ENCODE measurements at regions not wholly inside any gene's neighbourhood (a gene's known extent, or its start where the extent isn't known, plus 50 kb on each side); places are given as distances from the start of the nearest gene placed in this dataset.
"Not testable (repeated sequence)": the region's sequence is repeated elsewhere in the genome, so short reads cannot be mapped to it uniquely, and the experiment has no call there.

DNA sequence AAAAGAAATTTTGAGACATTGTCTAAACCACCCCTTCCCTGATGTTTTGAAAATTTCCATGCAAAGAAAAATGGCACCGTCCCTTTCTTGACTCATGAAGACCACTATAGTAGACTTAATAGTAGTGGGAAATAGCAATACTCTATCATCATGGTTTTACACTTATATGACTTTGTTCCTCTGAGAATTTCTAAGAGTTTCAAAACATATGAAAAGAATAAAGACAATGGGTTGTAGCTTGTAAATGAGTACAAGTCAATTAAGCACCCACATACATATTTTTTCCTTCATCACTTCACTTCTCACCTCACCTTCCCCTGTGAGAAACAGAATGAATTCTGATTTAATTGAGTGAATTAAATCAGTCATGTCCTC, 151.7 kb downstream of the LYPLAL1 start:
- CTCF ChIA-PET: interaction anchor here (1.0 kb wide), 1 partner anchor 32 kb away, joined by 4 read pairs; no protein-coding TSS in a partner anchor
- Histone ChIP-seq H3K36me3 (ENCODE audit: control insufficient read depth, insufficient read depth, low read length) (no peaks in the 10 kb centered on the region), H3K27me3 (ENCODE audit: control insufficient read depth, insufficient read depth, low read length) (peaks cover 7% of the 10 kb centered on the region), H3K4me3 (ENCODE audit: low read depth, low read length) (no peak overlapping the region)
- TF ChIP-seq, protein P1, sequence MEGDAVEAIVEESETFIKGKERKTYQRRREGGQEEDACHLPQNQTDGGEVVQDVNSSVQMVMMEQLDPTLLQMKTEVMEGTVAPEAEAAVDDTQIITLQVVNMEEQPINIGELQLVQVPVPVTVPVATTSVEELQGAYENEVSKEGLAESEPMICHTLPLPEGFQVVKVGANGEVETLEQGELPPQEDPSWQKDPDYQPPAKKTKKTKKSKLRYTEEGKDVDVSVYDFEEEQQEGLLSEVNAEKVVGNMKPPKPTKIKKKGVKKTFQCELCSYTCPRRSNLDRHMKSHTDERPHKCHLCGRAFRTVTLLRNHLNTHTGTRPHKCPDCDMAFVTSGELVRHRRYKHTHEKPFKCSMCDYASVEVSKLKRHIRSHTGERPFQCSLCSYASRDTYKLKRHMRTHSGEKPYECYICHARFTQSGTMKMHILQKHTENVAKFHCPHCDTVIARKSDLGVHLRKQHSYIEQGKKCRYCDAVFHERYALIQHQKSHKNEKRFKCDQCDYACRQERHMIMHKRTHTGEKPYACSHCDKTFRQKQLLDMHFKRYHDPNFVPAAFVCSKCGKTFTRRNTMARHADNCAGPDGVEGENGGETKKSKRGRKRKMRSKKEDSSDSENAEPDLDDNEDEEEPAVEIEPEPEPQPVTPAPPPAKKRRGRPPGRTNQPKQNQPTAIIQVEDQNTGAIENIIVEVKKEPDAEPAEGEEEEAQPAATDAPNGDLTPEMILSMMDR (IDR thresholded peaks at IDR 0.05; ENCODE audit: insufficient read depth, low read depth, low read length): no peak
- no peak for DNase-seq (ENCODE audit: low read depth)
- POLR2A ChIA-PET: no interaction called here

DNA sequence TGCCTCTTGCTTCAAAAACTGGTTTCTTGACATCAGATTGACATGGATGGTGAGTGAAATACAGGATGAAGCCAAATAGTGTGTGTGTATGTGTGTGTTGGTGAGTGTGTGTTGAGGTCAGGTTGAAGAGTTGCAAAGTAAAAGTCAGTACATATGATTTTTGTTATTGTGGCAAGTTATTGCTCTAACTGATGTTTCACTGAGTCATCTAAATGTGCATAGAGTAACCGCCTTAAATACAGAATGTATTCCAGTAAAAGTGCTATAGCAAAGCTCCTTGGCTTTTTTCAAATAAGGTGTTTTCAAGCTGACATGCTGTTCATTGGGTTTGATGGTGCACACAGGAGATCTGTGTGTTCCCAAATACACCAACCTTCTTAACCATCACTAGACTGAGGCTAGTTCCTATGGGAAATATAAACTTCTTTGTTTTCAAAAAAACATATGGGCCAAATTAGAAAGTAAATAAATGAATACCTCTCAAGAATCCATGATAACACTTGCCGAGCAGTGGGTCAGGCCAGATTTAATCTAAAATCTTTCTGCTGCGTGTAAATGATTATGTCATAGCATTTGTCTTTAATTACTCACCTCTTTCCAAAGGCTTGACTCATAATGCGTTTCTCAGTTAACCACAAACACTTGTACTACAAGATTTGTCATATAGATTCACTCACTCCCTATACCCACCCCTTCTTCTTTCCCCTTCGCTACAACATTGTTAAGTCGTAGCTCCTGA, 151.1 kb downstream of the LYPLAL1 start:
- POLR2A ChIA-PET: no interaction called here
- peak; percentile 82 for DNase-seq (ENCODE audit: low read depth)
- no peak overlapping the region for H3K4me3 ChIP-seq (ENCODE audit: low read depth, low read length)
- no peaks in the 10 kb centered on the region for H3K36me3 ChIP-seq (ENCODE audit: control insufficient read depth, insufficient read depth, low read length)
- CTCF ChIA-PET: interaction anchor here (1.0 kb wide), 1 partner anchor 31 kb away, joined by 4 read pairs; no protein-coding TSS in a partner anchor
- TF ChIP-seq, protein P1 (IDR thresholded peaks at IDR 0.05; ENCODE audit: insufficient read depth, low read depth, low read length): no peak
- H3K27me3 ChIP-seq (ENCODE audit: control insufficient read depth, insufficient read depth, low read length): peaks cover 7% of the 10 kb centered on the region

DNA sequence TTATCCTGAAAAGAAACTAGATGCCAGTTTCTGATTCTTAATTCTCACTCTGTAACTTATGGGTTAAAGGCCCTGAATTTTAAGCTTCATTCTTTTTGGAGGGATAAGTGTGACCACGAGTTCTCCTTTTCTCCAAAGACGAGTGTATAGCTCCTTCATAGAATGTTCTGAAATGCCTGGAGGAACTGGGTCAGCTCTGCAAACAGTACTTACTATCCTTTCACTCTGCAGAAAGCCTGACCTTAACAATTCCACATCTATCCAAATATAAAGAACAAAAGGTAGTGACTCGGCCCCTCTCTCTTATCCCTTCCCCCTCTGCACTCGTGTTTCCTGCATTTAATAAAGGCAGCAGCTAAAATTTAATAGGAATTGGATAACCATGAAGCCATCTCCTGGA, 150.5 kb downstream of the LYPLAL1 start:
- TF ChIP-seq, protein P1 (IDR thresholded peaks at IDR 0.05; ENCODE audit: insufficient read depth, low read depth, low read length): no peak
- no peak overlapping the region for H3K4me3 ChIP-seq (ENCODE audit: low read depth, low read length)
- no peaks in the 10 kb centered on the region for H3K36me3 ChIP-seq (ENCODE audit: control insufficient read depth, insufficient read depth, low read length)
- POLR2A ChIA-PET: no interaction called here
- no peak for DNase-seq (ENCODE audit: low read depth)
- H3K27me3 ChIP-seq (ENCODE audit: control insufficient read depth, insufficient read depth, low read length): peaks cover 11% of the 10 kb centered on the region
- CTCF ChIA-PET: no interaction called here

DNA sequence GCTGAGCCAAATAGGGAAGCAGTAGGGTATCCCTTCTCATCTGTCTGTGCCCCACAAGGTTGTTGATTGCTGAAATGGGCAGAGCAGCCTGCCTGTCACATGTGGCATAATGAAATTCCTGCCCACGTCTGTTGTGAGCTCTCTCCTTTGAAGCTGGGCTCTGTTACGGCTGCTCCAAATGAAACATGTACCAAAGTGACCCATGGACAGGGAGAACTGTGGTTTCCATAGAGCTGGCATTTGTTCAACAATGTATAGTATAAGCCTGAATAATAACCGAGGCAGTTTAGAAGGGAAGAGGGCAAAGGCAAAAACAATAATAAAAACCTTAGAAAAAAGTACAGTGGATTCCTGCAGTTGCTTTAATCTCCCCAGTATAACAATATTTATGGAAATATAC, 149.7 kb downstream of the LYPLAL1 start:
- CTCF ChIA-PET: no interaction called here
- Histone ChIP-seq H3K27me3 (ENCODE audit: control insufficient read depth, insufficient read depth, low read length) (peaks cover 13% of the 10 kb centered on the region), H3K36me3 (ENCODE audit: control insufficient read depth, insufficient read depth, low read length) (no peaks in the 10 kb centered on the region), H3K4me3 (ENCODE audit: low read depth, low read length) (no peak overlapping the region)
- TF ChIP-seq, protein P1 (IDR thresholded peaks at IDR 0.05; ENCODE audit: insufficient read depth, low read depth, low read length): no peak
- DNase-seq (ENCODE audit: low read depth): no peak
- POLR2A ChIA-PET: no interaction called here

DNA sequence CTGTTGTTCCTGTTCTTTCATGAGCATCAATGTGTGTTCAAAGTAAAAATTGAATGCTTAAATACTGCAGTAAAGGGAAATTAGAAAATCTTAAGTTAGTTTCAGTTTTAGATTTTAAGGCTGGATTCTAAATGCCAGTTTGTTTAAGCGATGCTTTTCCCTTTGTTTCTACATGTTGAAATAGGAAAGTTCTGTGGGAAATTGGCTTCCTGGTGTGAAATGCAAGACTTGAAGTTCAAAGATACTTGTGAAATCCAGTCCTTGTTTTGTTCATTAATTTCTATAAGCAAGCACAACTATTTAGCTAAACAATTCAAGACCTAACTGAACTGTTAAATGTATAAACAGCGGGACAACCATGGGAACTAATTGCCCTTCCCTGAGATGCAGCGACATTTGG, 149.1 kb downstream of the LYPLAL1 start:
- Histone ChIP-seq H3K36me3 (ENCODE audit: control insufficient read depth, insufficient read depth, low read length) (no peaks in the 10 kb centered on the region), H3K27me3 (ENCODE audit: control insufficient read depth, insufficient read depth, low read length) (peaks cover 15% of the 10 kb centered on the region), H3K4me3 (ENCODE audit: low read depth, low read length) (no peak overlapping the region)
- ChIA-PET CTCF (no interaction called here), POLR2A (no interaction called here)
- no peak for DNase-seq (ENCODE audit: low read depth)
- TF ChIP-seq, protein P1 (IDR thresholded peaks at IDR 0.05; ENCODE audit: insufficient read depth, low read depth, low read length): no peak

DNA sequence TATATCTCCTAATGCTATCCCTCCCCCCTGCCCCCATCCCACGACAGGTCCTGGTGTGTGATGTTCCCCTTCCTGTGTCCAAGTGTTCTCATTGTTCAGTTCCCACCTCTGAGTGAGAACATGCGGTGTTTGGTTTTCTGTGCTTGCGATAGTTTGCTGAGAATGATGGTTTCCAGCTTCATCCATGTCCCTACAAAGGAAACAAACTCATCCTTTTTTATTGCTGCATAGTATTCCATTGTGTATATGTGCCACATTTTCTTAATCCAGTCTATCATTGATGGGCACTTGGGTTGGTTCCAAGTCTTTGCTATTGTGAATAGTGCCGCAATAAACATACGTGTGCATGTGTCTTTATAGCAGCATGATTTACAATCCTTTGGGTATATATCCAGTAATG, 146.9 kb downstream of the LYPLAL1 start:
- DNase-seq (ENCODE audit: low read depth); H3K36me3 ChIP-seq (ENCODE audit: control insufficient read depth, insufficient read depth, low read length); POLR2A ChIA-PET; H3K4me3 ChIP-seq (ENCODE audit: low read depth, low read length): not testable (repeated sequence)
- CTCF ChIA-PET: interaction anchor here (0.7 kb wide), 1 partner anchor 33 kb away, joined by 3 read pairs; no protein-coding TSS in a partner anchor
- peaks cover 12% of the 10 kb centered on the region for H3K27me3 ChIP-seq (ENCODE audit: control insufficient read depth, insufficient read depth, low read length)

Measured in BJ (cell line).